ENCODE measurements at regions not wholly inside any gene's neighbourhood (a gene's known extent, or its start where the extent isn't known, plus 50 kb on each side); places are given as distances from the start of the nearest gene placed in this dataset.

DNA sequence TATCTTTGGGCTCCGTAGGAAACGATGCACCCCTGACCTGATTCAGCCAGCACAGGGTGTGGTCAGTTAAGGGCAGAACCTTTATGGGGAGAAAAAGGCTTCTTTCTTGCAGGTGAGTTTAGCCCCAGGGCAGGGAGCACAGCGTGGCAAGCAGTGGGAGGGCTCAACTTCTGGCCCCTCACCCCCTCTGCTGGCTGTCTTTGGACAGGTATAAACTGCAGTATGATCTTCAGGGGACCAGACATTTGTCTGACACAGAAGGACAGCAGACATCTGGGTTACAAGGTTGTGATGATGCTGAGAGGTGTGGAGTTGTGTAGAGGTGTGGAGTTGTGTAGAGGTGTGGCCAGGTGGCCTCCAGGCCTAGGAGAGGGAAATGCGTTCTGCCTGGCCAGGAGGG, 324.0 kb upstream of the PLET1 start:
- TF ChIP-seq ELF4 (CRISPR knock-in tag; IDR thresholded peaks at IDR 0.05; ENCODE audit: low read depth) (no peak), AR (CRISPR knock-in tag; IDR thresholded peaks at IDR 0.05) (no peak), ZNF263 (CRISPR knock-in tag; IDR thresholded peaks at IDR 0.05; ENCODE audit: low read depth) (no peak)
- TF ChIP-seq, protein P1, sequence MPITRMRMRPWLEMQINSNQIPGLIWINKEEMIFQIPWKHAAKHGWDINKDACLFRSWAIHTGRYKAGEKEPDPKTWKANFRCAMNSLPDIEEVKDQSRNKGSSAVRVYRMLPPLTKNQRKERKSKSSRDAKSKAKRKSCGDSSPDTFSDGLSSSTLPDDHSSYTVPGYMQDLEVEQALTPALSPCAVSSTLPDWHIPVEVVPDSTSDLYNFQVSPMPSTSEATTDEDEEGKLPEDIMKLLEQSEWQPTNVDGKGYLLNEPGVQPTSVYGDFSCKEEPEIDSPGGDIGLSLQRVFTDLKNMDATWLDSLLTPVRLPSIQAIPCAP (CRISPR knock-in tag; IDR thresholded peaks at IDR 0.05) = no peak
- CTCF ChIA-PET = interaction anchor here (1.0 to 1.8 kb wide), 4 partner anchors 29 to 705 kb away, joined by 4 to 11 read pairs (median 4); no protein-coding TSS in a partner anchor
- H3K36me3 Mint-ChIP-seq = no peaks in the 10 kb centered on the region
- POLR2A ChIA-PET = no interaction called here
- peaks cover 5% of the 10 kb centered on the region for H3K27me3 Mint-ChIP-seq (ENCODE audit: low read depth)
- H3K9me3 Mint-ChIP-seq = peaks cover 5% of the 10 kb centered on the region; the same call in 1 of the 2 replicates
- peaks cover 26% of the 10 kb centered on the region for H3K4me1 Mint-ChIP-seq
- H3K27ac Mint-ChIP-seq = no peak overlapping the region
- peak; percentile 71 for ATAC-seq
- no peak overlapping the region for H3K4me3 Mint-ChIP-seq
- peak; percentile 66 for DNase-seq (ENCODE audit: low spot score)

- Mint-ChIP-seq H3K9me3 (no peaks in the 10 kb centered on the region), H3K36me3 (no peaks in the 10 kb centered on the region), H3K4me3 (no peak overlapping the region), H3K4me1 (peaks cover 46% of the 10 kb centered on the region), H3K27me3 (ENCODE audit: low read depth) (peaks cover 15% of the 10 kb centered on the region), H3K27ac (no peak overlapping the region)
- DNase-seq (ENCODE audit: low spot score) (no peak), ATAC-seq (no peak)
- POLR2A ChIA-PET = no interaction called here
- CTCF ChIA-PET = interaction anchor here (0.6 to 3.6 kb wide), 52 partner anchors 8 to 701 kb away, joined by 3 to 90 read pairs (median 5); partner anchors contain the start of gene NCAM1
- TF ChIP-seq NFYB (CRISPR knock-in tag; conservative IDR thresholded peaks at IDR 0.05; ENCODE audit: low read depth) = no peak
- TF ChIP-seq FOXP1 (CRISPR knock-in tag; IDR thresholded peaks at IDR 0.05; ENCODE audit: borderline replicate concordance) = no peak
- TF ChIP-seq ETV6 (CRISPR knock-in tag; IDR thresholded peaks at IDR 0.05) = no peak
- TF ChIP-seq OVOL2 (CRISPR knock-in tag; IDR thresholded peaks at IDR 0.05; ENCODE audit: borderline replicate concordance) = no peak
- TF ChIP-seq, protein P2, sequence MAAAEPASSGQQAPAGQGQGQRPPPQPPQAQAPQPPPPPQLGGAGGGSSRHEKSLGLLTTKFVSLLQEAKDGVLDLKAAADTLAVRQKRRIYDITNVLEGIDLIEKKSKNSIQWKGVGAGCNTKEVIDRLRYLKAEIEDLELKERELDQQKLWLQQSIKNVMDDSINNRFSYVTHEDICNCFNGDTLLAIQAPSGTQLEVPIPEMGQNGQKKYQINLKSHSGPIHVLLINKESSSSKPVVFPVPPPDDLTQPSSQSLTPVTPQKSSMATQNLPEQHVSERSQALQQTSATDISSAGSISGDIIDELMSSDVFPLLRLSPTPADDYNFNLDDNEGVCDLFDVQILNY (CRISPR knock-in tag; IDR thresholded peaks at IDR 0.05) = no peak
Observed at GRCh38 chr11:112587664-112588063, 327.0 kb upstream of the PLET1 start.

- Mint-ChIP-seq H3K4me3 (no peak overlapping the region), H3K9me3 (no peaks in the 10 kb centered on the region), H3K4me1 (peaks cover 46% of the 10 kb centered on the region), H3K27me3 (ENCODE audit: low read depth) (peaks cover 15% of the 10 kb centered on the region), H3K36me3 (no peaks in the 10 kb centered on the region), H3K27ac (no peak overlapping the region)
- TF ChIP-seq, protein P2 (CRISPR knock-in tag; IDR thresholded peaks at IDR 0.05) = no peak
- TF ChIP-seq, protein P1 (CRISPR knock-in tag; IDR thresholded peaks at IDR 0.05) = no peak
- TF ChIP-seq ERG (CRISPR knock-in tag; IDR thresholded peaks at IDR 0.05) (no peak), ZNF138 (CRISPR knock-in tag; conservative IDR thresholded peaks at IDR 0.05) (no peak), CREM (CRISPR knock-in tag; IDR thresholded peaks at IDR 0.05) (0 out of 2 replicates have a peak, but pooled peaks have one; percentile 41)
- TF ChIP-seq, protein P3, sequence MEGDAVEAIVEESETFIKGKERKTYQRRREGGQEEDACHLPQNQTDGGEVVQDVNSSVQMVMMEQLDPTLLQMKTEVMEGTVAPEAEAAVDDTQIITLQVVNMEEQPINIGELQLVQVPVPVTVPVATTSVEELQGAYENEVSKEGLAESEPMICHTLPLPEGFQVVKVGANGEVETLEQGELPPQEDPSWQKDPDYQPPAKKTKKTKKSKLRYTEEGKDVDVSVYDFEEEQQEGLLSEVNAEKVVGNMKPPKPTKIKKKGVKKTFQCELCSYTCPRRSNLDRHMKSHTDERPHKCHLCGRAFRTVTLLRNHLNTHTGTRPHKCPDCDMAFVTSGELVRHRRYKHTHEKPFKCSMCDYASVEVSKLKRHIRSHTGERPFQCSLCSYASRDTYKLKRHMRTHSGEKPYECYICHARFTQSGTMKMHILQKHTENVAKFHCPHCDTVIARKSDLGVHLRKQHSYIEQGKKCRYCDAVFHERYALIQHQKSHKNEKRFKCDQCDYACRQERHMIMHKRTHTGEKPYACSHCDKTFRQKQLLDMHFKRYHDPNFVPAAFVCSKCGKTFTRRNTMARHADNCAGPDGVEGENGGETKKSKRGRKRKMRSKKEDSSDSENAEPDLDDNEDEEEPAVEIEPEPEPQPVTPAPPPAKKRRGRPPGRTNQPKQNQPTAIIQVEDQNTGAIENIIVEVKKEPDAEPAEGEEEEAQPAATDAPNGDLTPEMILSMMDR (IDR thresholded peaks at IDR 0.05) = peak; percentile 53
- POLR2A ChIA-PET = interaction anchor here (1.0 kb wide), 1 partner anchor 702 kb away, joined by 3 read pairs; no protein-coding TSS in a partner anchor
- CTCF ChIA-PET = interaction anchor here (0.6 to 3.6 kb wide), 63 partner anchors 8 to 708 kb away, joined by 3 to 90 read pairs (median 4); partner anchors contain the start of gene NCAM1
- peak; percentile 46 for DNase-seq (ENCODE audit: low spot score)
- ATAC-seq = peak; percentile 88
Observed at GRCh38 chr11:112588252-112588694, 327.6 kb upstream of the PLET1 start.

Measured in WTC11 (cell line).